ENCODE measurements at regions not wholly inside any gene's neighbourhood (a gene's known extent, or its start where the extent isn't known, plus 50 kb on each side); places are given as distances from the start of the nearest gene placed in this dataset.
"Not testable (repeated sequence)": the region's sequence is repeated elsewhere in the genome, so short reads cannot be mapped to it uniquely, and the experiment has no call there.

- DNase-seq (ENCODE audit: low read depth) = no peak
These were observed 1035.2 kb upstream of the SLIT2 start for GRCh38 chr4:19216476-19216875.

DNA sequence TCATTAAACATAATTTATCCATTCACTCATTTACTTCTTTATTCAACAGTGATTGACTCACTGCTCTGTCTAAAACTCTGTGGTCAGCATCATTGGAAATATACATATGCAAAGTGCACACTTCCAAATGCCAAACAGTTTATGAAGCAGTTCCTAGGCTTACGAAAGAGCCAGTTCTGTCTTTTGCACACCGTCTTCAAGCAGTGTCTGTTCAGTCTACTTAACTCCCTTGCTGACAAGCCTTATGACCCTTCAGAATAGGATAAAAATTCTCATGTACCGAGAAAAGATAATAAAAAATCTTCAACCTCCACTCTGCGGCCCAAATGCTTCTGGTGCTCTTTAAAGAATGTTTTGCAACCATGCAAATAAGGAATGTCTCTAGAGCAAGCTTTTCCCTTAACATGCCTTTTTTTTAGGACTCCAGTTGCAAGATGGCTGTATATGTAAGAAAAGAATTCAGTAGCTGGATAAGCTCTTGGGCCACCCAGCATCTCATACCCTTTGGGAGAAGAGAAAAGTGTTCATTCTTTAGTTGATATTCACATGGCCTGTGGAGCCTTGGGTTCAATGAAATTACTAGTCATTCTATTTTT, 1037.0 kb upstream of the SLIT2 start:
- no peak for DNase-seq (ENCODE audit: low read depth)

DNA sequence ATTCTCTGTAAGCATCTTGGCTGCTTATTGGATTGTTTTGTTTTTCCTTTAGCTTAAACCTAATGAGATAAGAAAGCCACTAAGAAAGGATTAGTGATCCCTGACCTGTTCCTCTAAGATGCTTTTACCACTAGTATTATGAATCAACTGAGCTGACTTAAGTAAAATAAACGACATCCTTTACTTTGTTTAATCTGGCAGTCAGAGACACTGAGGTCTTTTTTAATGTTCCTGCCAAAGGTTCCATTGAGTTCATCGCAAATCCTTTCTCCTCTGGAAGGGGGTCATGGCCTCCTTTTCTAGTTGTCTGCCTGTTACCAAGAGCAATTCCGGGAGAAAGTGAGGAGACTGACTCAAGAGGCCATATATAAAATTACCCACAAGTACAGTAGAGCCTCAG, 1038.3 kb upstream of the SLIT2 start:
- DNase-seq (ENCODE audit: low read depth) = peak; percentile 42

GRCh38 chr4:19205853-19206252, 1045.9 kb upstream of the SLIT2 start:
- DNase-seq (ENCODE audit: low read depth) = no peak

GRCh38 chr4:19197838-19198237, 1053.9 kb upstream of the SLIT2 start:
- not testable (repeated sequence) for DNase-seq (ENCODE audit: low read depth)

DNA sequence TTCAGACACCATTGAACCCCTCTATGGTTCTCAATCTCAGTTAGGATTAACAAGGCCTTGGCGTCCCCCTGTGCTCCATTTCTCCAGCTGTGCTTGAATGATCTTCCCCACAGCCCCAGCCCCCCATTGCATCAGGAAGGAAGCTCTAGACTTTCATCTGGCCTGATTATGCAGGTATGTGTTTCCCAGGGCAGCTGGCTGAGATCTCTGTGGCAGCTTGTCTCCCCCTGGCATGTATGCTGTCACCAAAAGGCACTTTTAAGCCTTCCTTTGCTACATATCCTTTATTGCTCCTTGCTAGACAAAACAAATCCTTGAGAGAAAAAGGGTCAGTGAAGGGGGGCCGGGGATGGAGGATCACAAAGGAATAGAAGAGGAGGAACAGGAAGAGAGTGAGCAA, 1056.0 kb upstream of the SLIT2 start:
- DNase-seq (ENCODE audit: low read depth) = no peak

- no peak for DNase-seq (ENCODE audit: low read depth)
These were observed 1057.0 kb upstream of the SLIT2 start for GRCh38 chr4:19194672-19195071.

DNA sequence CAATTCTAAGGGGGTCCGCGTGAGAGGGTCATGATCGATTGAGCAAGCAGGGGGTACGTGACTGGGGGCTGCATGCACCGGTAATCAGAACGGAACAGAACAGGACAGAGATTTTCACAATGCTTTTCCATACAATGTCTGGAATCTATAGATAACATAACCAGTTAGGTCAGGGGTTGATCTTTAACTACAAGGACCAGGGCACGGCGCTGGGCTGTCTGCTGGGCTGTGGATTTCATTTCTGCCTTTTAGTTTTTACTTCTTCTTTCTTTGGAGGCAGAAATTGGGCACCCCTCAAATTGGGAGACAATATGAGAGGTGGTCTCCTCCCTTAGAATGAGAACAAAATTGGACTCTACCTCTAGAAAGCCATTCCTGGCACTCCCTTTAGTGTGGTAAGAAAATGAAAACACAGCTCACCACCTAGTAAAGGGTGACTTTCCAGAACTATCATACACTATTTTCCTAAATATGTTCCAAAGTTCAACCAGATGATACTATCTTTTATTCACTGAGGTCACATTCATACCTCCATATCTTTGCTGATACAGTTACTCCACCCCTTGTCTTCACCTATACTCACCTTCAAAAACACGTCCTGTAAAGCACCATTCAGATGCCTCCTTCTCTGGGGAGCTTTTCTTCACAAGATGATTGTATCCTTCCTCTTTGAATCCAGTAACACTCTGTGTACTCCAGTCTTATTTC, 1058.3 kb upstream of the SLIT2 start:
- no peak for DNase-seq (ENCODE audit: low read depth)

- DNase-seq (ENCODE audit: low read depth) = no peak
These were observed 1059.6 kb upstream of the SLIT2 start for GRCh38 chr4:19191979-19192650.

DNA sequence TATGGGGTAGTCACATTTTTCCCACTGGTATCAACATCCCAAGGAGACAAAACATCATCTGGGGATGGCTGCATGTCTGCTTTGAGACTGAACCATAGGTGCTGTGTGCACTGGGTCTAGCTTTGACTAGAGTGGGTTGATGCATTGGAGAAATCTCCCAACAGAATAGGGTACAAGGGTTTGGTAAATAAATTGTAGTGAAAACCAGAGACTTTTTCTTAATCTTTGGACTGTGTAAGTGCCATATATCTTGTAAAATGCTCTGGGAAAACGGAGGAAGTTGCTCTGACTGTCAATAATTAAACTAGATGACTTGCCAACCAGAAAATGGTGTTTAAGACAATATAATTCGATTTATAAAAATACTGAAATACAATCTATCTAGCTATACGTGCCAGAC, 1064.0 kb upstream of the SLIT2 start:
- DNase-seq (ENCODE audit: low read depth) = no peak

- no peak for DNase-seq (ENCODE audit: low read depth)
These were observed 1064.6 kb upstream of the SLIT2 start for GRCh38 chr4:19187096-19187495.

DNA sequence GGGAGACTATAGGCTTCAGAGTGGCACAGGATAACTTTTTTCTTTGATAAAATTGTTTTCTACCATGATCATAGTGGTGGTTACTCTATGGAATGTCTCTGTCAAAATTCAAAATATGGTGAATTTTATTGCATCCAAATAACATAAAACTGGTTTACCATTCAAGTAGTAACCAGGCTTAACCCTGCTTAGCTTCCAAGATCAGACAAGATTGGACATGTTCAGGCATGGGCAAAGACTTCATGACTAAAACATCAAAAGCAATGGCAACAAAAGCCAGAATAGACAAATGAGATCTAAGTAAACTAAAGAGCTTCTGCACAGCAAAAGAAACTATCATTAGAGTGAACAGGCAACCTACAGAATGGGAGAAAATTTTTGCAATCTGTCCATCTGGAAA, 1070.1 kb upstream of the SLIT2 start:
- not testable (repeated sequence) for DNase-seq (ENCODE audit: low read depth)

DNA sequence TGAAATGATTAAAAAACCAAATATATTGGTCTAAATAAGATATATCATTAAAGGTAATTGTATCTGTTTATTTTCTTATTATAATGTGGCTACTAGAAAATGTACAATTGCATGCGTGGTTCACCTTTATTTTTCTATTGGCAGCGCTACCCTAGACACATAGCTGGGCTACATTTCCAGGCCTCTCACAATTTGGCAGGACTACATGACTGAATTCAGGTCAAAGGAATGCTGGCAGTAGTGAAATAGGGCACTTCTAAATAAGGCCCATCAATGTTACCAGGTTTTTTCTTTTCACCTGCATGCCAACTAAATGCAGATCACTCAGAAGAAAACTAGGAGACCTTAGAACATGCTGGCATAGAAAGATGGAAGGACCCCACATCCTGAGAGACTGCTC, 1072.9 kb upstream of the SLIT2 start:
- no peak for DNase-seq (ENCODE audit: low read depth)

- DNase-seq (ENCODE audit: low read depth) = no peak
These were observed 1074.1 kb upstream of the SLIT2 start for GRCh38 chr4:19177616-19178015.

DNA sequence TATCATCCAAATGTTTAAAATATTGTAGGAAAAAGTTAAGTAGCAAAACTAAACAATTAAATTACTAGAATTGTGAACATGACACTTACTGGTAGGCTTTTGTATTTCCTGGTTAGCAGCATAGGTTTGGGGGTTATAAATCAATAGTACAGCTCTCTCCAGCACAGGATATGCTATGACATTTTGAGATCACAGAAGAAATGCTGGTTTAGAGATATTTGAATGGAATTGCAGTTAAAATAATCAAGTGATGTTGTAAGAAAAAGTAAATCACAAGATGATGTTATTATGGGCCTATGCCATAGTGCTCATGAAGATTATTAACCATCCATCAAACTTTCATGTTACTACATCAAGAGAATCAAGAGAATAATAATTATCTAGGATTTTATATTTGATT, 1079.9 kb upstream of the SLIT2 start:
- DNase-seq (ENCODE audit: low read depth) = no peak

- no peak for DNase-seq (ENCODE audit: low read depth)
These were observed 1084.4 kb upstream of the SLIT2 start for GRCh38 chr4:19167311-19167710.

DNA sequence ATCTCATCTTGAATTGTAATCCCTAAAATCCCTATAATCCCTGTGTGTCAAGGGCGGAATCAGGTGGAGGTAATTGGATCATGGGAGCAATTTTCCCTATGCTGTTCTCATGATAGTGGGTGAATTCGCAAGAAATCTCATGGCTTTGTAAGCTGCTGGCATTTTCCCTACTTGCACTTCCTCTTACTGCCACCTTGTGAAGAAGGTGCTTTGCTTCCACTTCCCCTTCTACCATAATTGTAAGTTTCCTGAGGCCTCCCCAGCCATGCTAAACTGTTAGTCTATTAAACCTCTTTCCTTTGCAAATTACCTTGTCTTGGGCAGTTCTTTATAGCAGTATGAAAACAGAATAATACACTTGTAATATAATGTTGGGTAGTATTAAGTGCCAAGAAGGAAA, 1087.4 kb upstream of the SLIT2 start:
- no peak for DNase-seq (ENCODE audit: low read depth)

GRCh38 chr4:19159874-19160273, 1091.8 kb upstream of the SLIT2 start:
- no peak for DNase-seq (ENCODE audit: low read depth)

GRCh38 chr4:19158107-19158809, 1093.4 kb upstream of the SLIT2 start:
- DNase-seq (ENCODE audit: low read depth) = no peak

DNA sequence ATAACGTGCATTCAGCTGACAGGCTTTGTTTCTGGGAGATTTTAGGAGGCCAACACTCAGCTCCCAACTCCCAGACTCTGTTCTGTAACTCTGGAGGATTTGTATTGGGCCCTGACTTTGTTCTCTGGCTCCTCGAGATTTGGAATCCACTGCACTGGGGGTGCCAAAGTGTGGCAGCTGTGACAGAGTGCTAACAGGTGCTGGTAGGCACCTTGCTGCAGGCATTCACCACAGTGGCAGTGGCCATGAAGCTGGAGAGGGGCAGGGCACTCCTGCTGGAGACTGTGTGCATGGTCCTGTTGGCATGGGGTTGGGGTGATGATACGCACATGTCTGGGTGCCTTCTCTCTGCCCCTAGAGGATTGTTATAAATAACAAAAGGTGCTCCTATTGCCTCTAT, 1094.9 kb upstream of the SLIT2 start:
- DNase-seq (ENCODE audit: low read depth) = no peak

GRCh38 chr4:19155568-19155967, 1096.1 kb upstream of the SLIT2 start:
- DNase-seq (ENCODE audit: low read depth) = no peak

GRCh38 chr4:19154267-19154666, 1097.4 kb upstream of the SLIT2 start:
- not testable (repeated sequence) for DNase-seq (ENCODE audit: low read depth)

GRCh38 chr4:19152264-19152663, 1099.4 kb upstream of the SLIT2 start:
- no peak for DNase-seq (ENCODE audit: low read depth)
